Epidermal melanocyte (primary cell): ENCODE measurements at regions not wholly inside any gene's neighbourhood (a gene's known extent, or its start where the extent isn't known, plus 50 kb on each side); places are given as distances from the start of the nearest gene placed in this dataset.

ENCODE experiments used
- DNase-seq: peaks from one replicate; pipeline ENCODE4 v3.0.0; 2011; ENCODE audit warnings: low spot score; ENCODE audit not compliant: insufficient read length

DNA sequence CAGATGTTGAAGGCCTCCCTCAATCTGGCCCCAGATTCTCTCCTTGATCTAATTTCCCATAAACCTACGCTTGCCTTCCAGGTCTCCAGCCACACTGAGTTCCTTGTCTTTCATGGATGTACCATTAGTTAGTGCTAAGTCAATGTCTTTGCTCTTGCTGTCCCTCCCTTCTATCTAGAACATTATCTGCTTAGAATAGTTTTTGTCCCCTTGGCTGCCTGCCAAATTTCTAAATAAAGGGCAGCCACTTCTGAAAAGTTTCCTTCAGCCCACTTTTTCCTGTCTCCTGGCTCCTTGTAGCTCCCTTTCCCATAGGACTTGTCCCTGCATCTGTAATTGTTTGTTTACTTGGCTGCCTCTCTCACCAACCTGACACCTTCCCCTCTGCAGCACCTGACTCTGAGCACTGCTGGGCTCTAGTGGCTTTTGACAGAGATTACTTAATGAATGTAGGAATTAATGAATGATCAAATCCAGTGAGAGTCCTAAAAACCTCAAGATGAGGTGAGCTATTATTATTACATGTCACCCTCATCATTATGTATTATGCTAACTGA lies 58.3 kb downstream of the CXCL12 start:
- DNase-seq, result no peak

DNA sequence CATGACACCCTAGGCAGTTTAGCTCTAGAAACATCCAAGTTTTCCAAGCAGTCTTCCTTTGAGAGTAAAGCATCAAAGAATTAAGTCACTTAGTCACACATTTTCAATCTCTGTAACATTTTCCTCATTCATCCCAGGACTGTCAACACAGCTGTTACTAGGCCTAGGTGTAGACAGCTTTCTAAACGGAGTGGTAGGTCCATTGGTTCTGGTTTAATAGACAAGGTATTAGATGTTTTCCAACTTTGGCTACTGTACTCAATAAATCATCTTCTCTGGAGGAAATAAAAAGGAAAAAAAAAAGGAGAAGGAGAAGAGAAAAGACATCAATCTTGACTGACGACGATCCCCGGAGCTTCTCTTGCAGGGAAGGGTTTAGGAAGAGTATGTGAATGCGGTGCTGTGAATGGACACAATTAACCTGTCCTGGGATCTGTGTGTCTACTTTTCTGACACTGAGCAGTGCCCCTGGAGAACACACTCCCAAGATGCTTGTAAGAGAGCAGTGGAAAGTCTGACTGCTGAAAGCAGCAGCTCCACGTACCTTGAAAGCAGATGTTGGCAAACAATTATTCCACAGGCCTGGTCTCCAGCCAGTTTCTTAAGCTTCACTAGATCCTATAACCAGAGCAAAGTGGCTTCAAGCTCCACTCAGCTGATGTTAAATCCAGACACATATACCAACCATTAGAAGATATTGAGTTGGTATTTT lies 59.1 kb downstream of the CXCL12 start:
- no peak for DNase-seq

GRCh38 chr10:44325157-44325556 lies 59.7 kb downstream of the CXCL12 start:
- no peak for DNase-seq

GRCh38 chr10:44323838-44324237 lies 61.1 kb downstream of the CXCL12 start:
- DNase-seq, result no peak

DNA sequence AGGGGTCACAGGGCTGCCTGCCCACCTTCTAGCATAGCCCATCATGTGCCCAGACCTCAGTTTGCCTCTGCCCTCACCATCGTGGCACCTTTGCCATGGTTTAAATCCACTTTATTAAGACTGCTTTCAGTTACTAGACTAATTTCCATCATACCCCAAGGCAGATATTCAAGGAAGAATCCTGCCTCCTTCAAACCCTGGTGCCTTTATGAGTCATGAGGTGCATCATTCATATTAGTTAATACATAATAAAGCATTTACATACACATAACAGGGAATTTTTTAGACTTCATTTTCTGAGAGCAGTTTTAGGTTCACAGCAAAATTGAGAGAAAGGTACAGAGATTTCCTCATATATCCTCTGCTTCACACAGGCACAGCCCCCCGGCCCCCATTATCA lies 62.8 kb downstream of the CXCL12 start:
- no peak for DNase-seq

DNA sequence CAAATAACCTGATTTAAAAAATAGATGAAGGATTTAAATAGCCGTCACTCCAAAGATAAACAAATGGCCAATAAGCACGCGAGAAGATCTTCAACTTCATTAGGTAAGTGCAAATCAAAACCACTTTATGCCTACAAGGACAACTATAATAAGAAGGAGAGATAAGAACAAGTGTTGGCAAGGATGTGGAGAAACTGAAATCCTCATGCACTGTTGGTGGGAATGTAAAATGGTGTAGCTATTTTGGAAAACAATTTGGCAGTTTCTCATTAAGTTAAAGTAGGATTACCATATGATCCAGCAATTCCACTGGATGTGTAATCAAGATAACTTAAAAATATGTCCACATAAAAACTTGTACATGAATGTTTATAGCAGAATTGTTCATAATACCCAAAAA lies 64.1 kb downstream of the CXCL12 start:
- DNase-seq, result no peak

GRCh38 chr10:44317856-44318255 lies 67.0 kb downstream of the CXCL12 start:
- no peak for DNase-seq

DNA sequence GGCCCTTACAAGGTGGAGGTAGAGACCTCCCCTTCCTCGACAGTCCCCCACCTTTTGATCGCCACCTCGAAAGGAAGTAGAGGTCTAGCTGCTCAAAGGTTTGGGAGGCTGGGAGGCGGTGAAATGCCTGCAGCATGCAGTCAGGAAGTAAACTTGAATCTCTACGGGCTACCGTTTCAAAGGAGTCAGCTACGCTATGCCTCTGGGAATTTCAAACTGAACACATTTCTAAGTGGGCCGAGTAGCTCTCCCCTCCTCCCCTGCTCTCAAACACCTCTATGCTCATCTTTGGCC lies 68.0 kb downstream of the CXCL12 start:
- DNase-seq, result no peak

GRCh38 chr10:44316187-44316921 lies 68.5 kb downstream of the CXCL12 start:
- DNase-seq, result no peak

GRCh38 chr10:44314802-44315460 lies 70.0 kb downstream of the CXCL12 start:
- no peak for DNase-seq

DNA sequence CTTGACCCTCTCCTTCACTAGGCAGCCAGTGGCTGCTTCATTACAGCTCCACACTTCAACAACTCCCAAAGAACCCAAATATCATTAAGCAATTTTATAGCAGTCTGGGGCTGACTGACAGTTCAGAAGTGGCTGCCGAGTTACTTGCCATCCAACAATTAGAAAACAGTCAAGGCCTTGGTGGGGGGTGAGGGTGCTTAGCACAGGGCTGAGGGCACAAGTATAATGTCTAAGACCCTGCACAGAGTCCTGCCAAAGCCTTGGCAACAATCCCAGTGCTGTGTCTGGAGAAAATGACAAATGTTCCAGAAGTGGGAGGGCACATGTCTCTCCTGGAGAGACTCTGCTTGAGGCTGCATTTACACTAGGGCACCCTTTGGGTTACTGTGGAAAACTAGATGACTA lies 71.1 kb downstream of the CXCL12 start:
- no peak for DNase-seq

DNA sequence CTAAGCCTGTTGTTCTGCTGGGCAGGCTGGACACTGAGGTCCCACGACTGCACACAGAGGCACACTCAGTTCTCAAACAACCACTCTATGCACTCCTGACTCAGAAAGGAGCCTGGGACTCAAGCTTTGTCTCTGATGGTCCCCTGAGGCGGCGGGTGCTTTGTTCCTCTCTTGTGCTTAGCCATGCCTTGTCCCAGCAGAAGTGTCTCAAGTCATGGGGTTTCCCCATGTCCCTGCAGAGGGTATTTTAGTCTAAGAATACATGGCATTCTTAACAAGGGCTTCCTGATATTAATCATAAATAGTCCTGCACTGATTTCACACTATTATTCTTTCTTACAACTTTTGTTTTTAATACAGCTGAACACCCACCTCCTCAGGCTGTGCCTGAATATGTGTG lies 72.5 kb downstream of the CXCL12 start:
- no peak for DNase-seq

DNA sequence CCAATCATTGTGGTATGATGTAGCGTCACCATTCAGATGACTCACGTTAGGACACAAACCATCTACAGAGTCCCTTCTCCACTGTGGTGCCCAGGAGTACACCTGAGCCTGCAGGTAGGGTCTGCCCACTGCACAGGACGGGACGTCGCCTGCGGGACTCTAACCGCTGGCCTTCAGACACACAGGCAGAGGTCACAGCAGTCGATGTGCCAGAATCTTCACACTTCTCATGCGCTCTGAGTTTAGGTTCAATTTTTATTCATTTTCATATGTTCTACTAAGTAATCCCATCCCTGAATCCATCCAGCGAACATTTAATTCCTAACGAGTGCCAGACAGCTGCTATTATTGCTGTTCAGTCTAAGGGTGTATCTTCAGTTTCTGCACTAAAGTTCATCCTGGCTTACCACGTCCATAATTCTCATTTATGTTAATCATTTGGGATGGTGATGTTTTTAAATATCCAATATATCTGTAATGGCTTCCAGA lies 73.3 kb downstream of the CXCL12 start:
- no peak for DNase-seq

DNA sequence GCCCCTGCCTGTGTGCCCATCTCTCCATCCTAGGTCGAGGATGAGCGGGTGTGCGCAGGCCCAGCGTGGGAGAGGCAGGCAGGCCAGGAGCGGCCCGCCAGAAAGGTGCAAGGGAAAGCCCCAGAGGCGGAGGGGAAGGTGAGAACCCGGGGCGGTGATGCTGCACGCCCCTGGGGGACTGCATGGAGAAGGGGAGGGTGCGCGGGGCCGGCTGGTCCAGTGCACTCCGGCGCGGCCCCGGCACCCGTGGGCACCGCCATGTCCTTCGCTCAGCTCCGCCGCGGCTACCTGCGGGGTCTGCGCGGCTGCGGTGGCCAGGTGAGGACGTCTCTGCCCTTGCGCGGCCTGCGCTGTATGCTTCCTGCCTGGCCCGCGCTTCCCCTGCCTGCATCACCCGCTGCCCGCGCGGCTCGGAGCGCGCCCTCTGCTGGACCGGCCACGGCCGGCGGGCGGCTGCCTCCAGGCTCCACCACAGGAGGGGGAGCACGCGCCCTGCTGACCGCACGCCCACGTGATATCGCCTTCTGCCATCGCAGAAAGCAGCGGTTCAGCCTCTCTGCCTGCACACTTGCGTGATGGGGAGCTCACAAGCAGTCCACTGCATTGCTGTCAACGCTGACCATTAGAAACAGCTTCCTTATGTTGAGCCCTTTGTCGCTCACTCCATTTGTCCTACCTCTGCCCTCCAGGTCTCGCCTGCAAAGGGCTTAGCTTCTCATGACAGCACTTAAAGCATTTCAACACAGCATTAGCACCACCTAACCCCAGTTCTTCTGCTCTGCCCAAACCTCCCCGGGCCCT lies 73.9 kb downstream of the CXCL12 start:
- DNase-seq, result peak; percentile 74

DNA sequence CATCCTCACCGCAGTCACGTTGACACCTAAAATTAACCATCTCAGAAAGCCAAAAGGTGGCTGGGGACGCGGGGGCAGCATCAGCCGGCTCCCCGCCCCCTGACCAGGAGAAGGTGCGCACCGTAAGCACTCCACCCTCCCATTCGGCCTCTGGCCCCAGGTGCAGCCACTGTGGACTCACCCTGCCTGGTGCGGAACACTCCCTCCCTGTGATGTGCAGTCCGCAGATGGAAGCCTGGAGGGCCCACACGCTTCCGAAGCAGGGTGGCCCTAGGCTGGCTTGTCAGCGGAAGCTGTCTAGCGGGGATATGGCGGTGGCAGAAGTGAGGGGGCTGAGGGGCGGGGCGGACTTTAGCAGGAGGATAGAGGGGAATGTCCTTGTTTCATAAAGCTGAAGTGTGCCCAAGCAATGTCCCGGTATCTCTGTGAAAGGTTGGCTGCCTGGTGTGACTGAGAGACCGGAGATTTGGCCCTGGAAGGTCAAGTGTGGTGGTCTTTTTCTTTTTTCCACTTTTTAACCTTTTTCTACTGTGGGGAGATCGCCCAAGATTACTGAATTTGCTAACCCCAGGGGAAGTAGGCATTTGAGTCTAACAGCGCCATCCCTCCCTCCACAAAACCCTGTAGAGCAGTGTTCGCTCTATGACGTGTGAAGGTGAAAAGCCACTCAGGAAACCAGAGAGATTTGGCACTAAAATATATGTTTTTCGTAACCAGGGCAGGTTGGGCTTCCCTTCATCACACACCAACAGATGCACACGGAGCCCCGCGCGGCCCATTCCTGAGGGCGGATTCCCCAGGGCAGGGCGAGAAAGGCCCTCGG lies 74.7 kb downstream of the CXCL12 start:
- no peak for DNase-seq

DNA sequence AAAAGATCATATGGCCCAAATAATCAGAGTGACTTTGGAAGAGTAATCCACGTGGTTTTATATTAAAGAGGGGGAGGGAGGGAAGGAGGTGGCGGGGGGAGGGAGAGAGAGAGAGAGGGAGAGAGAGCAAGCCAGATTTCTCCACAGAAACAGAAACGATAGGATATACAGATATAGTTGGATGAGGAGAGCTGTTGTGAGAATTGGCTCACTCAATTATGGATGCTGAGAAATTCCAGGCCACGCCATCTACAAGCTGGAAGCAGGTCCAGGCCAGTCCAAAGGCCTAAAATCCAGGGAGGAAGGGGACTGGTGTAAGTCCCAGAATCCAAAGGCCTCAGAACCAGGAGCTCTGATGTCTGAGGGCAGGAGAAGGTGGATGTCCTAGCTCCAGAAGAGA lies 75.5 kb downstream of the CXCL12 start:
- no peak for DNase-seq

DNA sequence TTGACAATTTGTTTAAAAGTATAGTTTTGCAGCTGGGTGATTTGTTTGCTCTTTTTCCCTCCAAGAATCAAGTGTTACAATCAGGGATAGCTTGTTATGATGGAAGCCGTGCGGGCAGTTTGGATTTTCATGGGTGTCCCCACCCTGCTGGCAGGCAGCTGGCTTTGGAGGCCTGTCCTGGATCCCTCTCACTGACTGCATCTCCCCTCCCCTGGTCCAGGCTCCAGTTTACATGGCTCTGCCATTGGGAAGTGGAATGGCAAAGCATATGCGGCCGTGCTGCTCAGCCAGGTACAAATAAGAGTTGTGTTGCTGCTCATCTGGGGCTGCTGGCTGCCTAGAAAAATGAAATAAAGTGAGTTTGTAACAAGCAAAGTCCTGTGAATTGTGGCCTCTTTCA lies 76.0 kb downstream of the CXCL12 start:
- DNase-seq, result no peak

GRCh38 chr10:44307691-44308090 lies 77.2 kb downstream of the CXCL12 start:
- DNase-seq, result no peak

- no peak for DNase-seq
Measured at GRCh38 chr10:44306762-44307161, 78.1 kb downstream of the CXCL12 start.

GRCh38 chr10:44306147-44306710 lies 78.7 kb downstream of the CXCL12 start:
- peak; percentile 36 for DNase-seq
